ENCODE measurements at regions not wholly inside any gene's neighbourhood (a gene's known extent, or its start where the extent isn't known, plus 50 kb on each side); places are given as distances from the start of the nearest gene placed in this dataset.

- DNase-seq (ENCODE audit: low spot score) (no peak), ATAC-seq (no peak)
- H3K9me3 Mint-ChIP-seq = peaks cover 5% of the 10 kb centered on the region
- H3K4me1 Mint-ChIP-seq = peaks cover 8% of the 10 kb centered on the region
- H3K36me3 Mint-ChIP-seq = peaks cover 5% of the 10 kb centered on the region
- H3K27ac Mint-ChIP-seq = no peak overlapping the region
- ChIA-PET POLR2A (no interaction called here), CTCF (no interaction called here)
- no peak overlapping the region for H3K4me3 Mint-ChIP-seq
- no peaks in the 10 kb centered on the region for H3K27me3 Mint-ChIP-seq (ENCODE audit: low read depth)
- no peak for TF ChIP-seq GTF2I (CRISPR knock-in tag; conservative IDR thresholded peaks at IDR 0.05)
- TF ChIP-seq ZNF671 (CRISPR knock-in tag; IDR thresholded peaks at IDR 0.05) = no peak
- no peak for TF ChIP-seq ARID4B (CRISPR knock-in tag; IDR thresholded peaks at IDR 0.05; ENCODE audit: borderline replicate concordance)
- no peak for TF ChIP-seq GABPB1 (CRISPR knock-in tag; IDR thresholded peaks at IDR 0.05)
- no peak for TF ChIP-seq E2F1 (CRISPR knock-in tag; IDR thresholded peaks at IDR 0.05)
- TF ChIP-seq TP53 (CRISPR knock-in tag; IDR thresholded peaks at IDR 0.05) = no peak
- TF ChIP-seq ETV6 (CRISPR knock-in tag; IDR thresholded peaks at IDR 0.05) = no peak
- TF ChIP-seq E2F4 (CRISPR knock-in tag; IDR thresholded peaks at IDR 0.05; ENCODE audit: borderline replicate concordance, low read depth) = no peak
- TF ChIP-seq EMX1 (CRISPR knock-in tag; IDR thresholded peaks at IDR 0.05) = no peak
These were observed 124.4 kb upstream of the PCDH18 start for GRCh38 chr4:137656661-137657060.

GRCh38 chr4:137655302-137655701 is 123.0 kb upstream of the PCDH18 start:
- H3K9me3 Mint-ChIP-seq = peaks cover under 1% of the 10 kb centered on the region; the same call in 1 of the 2 replicates
- no peaks in the 10 kb centered on the region for H3K27me3 Mint-ChIP-seq (ENCODE audit: low read depth)
- no peak for DNase-seq (ENCODE audit: low spot score)
- H3K4me1 Mint-ChIP-seq = peaks cover 4% of the 10 kb centered on the region; the same call in 1 of the 2 replicates
- no peaks in the 10 kb centered on the region for H3K36me3 Mint-ChIP-seq
- no peak overlapping the region for H3K4me3 Mint-ChIP-seq
- no peak for ATAC-seq
- no peak for TF ChIP-seq ZNF425 (CRISPR knock-in tag; conservative IDR thresholded peaks at IDR 0.05)
- ChIA-PET POLR2A (no interaction called here), CTCF (no interaction called here)
- no peak overlapping the region for H3K27ac Mint-ChIP-seq

GRCh38 chr4:137651128-137651527 is 118.8 kb upstream of the PCDH18 start:
- H3K4me3 Mint-ChIP-seq = no peak overlapping the region
- ChIA-PET POLR2A (interaction anchor here (0.6 kb wide), 1 partner anchor 242 kb away, joined by 4 read pairs; no protein-coding TSS in a partner anchor), CTCF (no interaction called here)
- H3K27me3 Mint-ChIP-seq (ENCODE audit: low read depth) = no peaks in the 10 kb centered on the region
- H3K27ac Mint-ChIP-seq = no peak overlapping the region
- ATAC-seq (no peak), DNase-seq (ENCODE audit: low spot score) (no peak)
- H3K4me1 Mint-ChIP-seq = no peaks in the 10 kb centered on the region
- peaks cover 11% of the 10 kb centered on the region for H3K9me3 Mint-ChIP-seq
- H3K36me3 Mint-ChIP-seq = no peaks in the 10 kb centered on the region
- no peak for TF ChIP-seq ATF1 (CRISPR knock-in tag; IDR thresholded peaks at IDR 0.05)
- TF ChIP-seq CREM (CRISPR knock-in tag; IDR thresholded peaks at IDR 0.05) = no peak
- TF ChIP-seq TP53 (CRISPR knock-in tag; IDR thresholded peaks at IDR 0.05) = no peak
- no peak for TF ChIP-seq MXD4 (CRISPR knock-in tag; IDR thresholded peaks at IDR 0.05; ENCODE audit: borderline replicate concordance)
- no peak for TF ChIP-seq USF1 (CRISPR knock-in tag; IDR thresholded peaks at IDR 0.05)
- no peak for TF ChIP-seq ZNF281 (CRISPR knock-in tag; IDR thresholded peaks at IDR 0.05)
- no peak for TF ChIP-seq ZNF425 (CRISPR knock-in tag; conservative IDR thresholded peaks at IDR 0.05)
- no peak for TF ChIP-seq E2F5 (CRISPR knock-in tag; IDR thresholded peaks at IDR 0.05)
